ENCODE measurements at regions not wholly inside any gene's neighbourhood (a gene's known extent, or its start where the extent isn't known, plus 50 kb on each side); places are given as distances from the start of the nearest gene placed in this dataset.
A peak's percentile ranks its signal among the peaks of the same experiment; 100 is the strongest.

- H3K27me3 ChIP-seq: no peaks in the 10 kb centered on the region
- H3K36me3 ChIP-seq: no peaks in the 10 kb centered on the region
- H3K9me3 ChIP-seq: no peaks in the 10 kb centered on the region
- no peaks in the 10 kb centered on the region for H3K4me1 ChIP-seq
- H3K4me3 ChIP-seq: no peak overlapping the region
- DNase-seq (no peak), ATAC-seq (ENCODE audit: low FRiP score in 2 of 2) (no peak)
- TF ChIP-seq POLR2AphosphoS5 (IDR thresholded peaks at IDR 0.05) (no peak), EP300 (IDR thresholded peaks at IDR 0.05) (no peak), POLR2A (IDR thresholded peaks at IDR 0.05) (no peak), CTCF (IDR thresholded peaks at IDR 0.05) (no peak)
- H3K27ac ChIP-seq: no peak overlapping the region
- WGBS, 2 donors: 63 to 75% methylated on average over 4 of the region's 4 CpGs
These were observed 623.8 kb upstream of the AGTR1 start for GRCh38 chr3:148073721-148074456.

GRCh38 chr3:148074946-148075345 is 622.8 kb upstream of the AGTR1 start:
- H3K4me1 ChIP-seq: no peaks in the 10 kb centered on the region
- DNase-seq (no peak), ATAC-seq (ENCODE audit: low FRiP score in 2 of 2) (no peak)
- no peak for TF ChIP-seq EP300 (IDR thresholded peaks at IDR 0.05)
- TF ChIP-seq CTCF (IDR thresholded peaks at IDR 0.05): no peak
- no peak for TF ChIP-seq POLR2A (IDR thresholded peaks at IDR 0.05)
- no peak for TF ChIP-seq POLR2AphosphoS5 (IDR thresholded peaks at IDR 0.05)
- no peaks in the 10 kb centered on the region for H3K36me3 ChIP-seq
- H3K4me3 ChIP-seq: no peak overlapping the region
- 59 to 65% methylated on average over 2 of the region's 2 CpGs for WGBS, 2 donors
- no peak overlapping the region for H3K27ac ChIP-seq
- H3K9me3 ChIP-seq: no peaks in the 10 kb centered on the region
- no peaks in the 10 kb centered on the region for H3K27me3 ChIP-seq

GRCh38 chr3:148075771-148076716 is 621.7 kb upstream of the AGTR1 start:
- Histone ChIP-seq H3K9me3 (no peaks in the 10 kb centered on the region), H3K36me3 (no peaks in the 10 kb centered on the region), H3K27me3 (no peaks in the 10 kb centered on the region), H3K27ac (no peak overlapping the region), H3K4me3 (no peak overlapping the region), H3K4me1 (no peaks in the 10 kb centered on the region)
- 49 to 51% methylated on average over 5 of the region's 5 CpGs for WGBS, 2 donors
- TF ChIP-seq POLR2AphosphoS5 (IDR thresholded peaks at IDR 0.05): no peak
- peak in 5 of 6 experiments; percentile 13 to 44 (median 22) for TF ChIP-seq CTCF (IDR thresholded peaks at IDR 0.05)
- no peak for TF ChIP-seq POLR2A (IDR thresholded peaks at IDR 0.05)
- TF ChIP-seq EP300 (IDR thresholded peaks at IDR 0.05): no peak
- peak in 1 of 2 donors; percentile 63 for ATAC-seq (ENCODE audit: low FRiP score in 2 of 2)
- DNase-seq: no peak

- Histone ChIP-seq H3K9me3 (no peaks in the 10 kb centered on the region), H3K27me3 (no peaks in the 10 kb centered on the region), H3K36me3 (no peaks in the 10 kb centered on the region), H3K4me1 (no peaks in the 10 kb centered on the region), H3K27ac (no peak overlapping the region), H3K4me3 (no peak overlapping the region)
- WGBS, 2 donors: 7 to 11% methylated on average over 1 of the region's 1 CpG
- no peak for TF ChIP-seq EP300 (IDR thresholded peaks at IDR 0.05)
- no peak for TF ChIP-seq POLR2AphosphoS5 (IDR thresholded peaks at IDR 0.05)
- peak in 3 of 6 experiments; percentile 8 to 27 (median 15) for TF ChIP-seq CTCF (IDR thresholded peaks at IDR 0.05)
- no peak for TF ChIP-seq POLR2A (IDR thresholded peaks at IDR 0.05)
- DNase-seq (no peak), ATAC-seq (ENCODE audit: low FRiP score in 2 of 2) (peak in 1 of 2 donors; percentile 42)
These were observed 620.3 kb upstream of the AGTR1 start for GRCh38 chr3:148077318-148077923.
